ENCODE measurements at regions not wholly inside any gene's neighbourhood (a gene's known extent, or its start where the extent isn't known, plus 50 kb on each side); places are given as distances from the start of the nearest gene placed in this dataset.

GRCh38 chr1:181263444-181263843, 174.9 kb downstream of the IER5 start:
- Histone ChIP-seq H3K36me3 (no peaks in the 10 kb centered on the region), H3K4me3 (no peak overlapping the region), H3K27me3 (no peaks in the 10 kb centered on the region), H3K27ac (no peak overlapping the region), H3K9me3 (no peaks in the 10 kb centered on the region), H3K4me1 (no peaks in the 10 kb centered on the region)
- intact Hi-C loops (cut with DNase I; ENCODE audit: low total_unique reads) = no loop called here
- TF ChIP-seq CTCF (IDR thresholded peaks at IDR 0.05) (no peak), POLR2A (IDR thresholded peaks at IDR 0.05) (no peak)
- DNase-seq = no peak

GRCh38 chr1:181264821-181265220, 176.3 kb downstream of the IER5 start:
- no peak overlapping the region for H3K27ac ChIP-seq
- intact Hi-C loops (cut with DNase I; ENCODE audit: low total_unique reads) = no loop called here
- no peak for TF ChIP-seq POLR2A (IDR thresholded peaks at IDR 0.05)
- no peak for TF ChIP-seq CTCF (IDR thresholded peaks at IDR 0.05)

GRCh38 chr1:181284978-181285377, 196.5 kb downstream of the IER5 start:
- intact Hi-C loops (cut with DNase I; ENCODE audit: low total_unique reads) = no loop called here
- Histone ChIP-seq H3K27me3 (no peaks in the 10 kb centered on the region), H3K4me3 (no peak overlapping the region), H3K4me1 (no peaks in the 10 kb centered on the region), H3K9me3 (peaks cover 0 to 7% of the 10 kb centered on the region in 2 donors), H3K36me3 (no peaks in the 10 kb centered on the region), H3K27ac (no peak overlapping the region)
- DNase-seq = no peak
- TF ChIP-seq POLR2A (IDR thresholded peaks at IDR 0.05) (no peak), CTCF (IDR thresholded peaks at IDR 0.05) (no peak)

More at GRCh38 chr1:181264821-181265220, 176.3 kb downstream of the IER5 start:
- Histone ChIP-seq H3K36me3 (no peaks in the 10 kb centered on the region), H3K9me3 (no peaks in the 10 kb centered on the region), H3K4me1 (no peaks in the 10 kb centered on the region), H3K27me3 (no peaks in the 10 kb centered on the region), H3K4me3 (no peak overlapping the region)
- no peak for DNase-seq

GRCh38 chr1:181295217-181295616, 188.1 kb upstream of the CACNA1E start:
- TF ChIP-seq POLR2A (IDR thresholded peaks at IDR 0.05) = no peak
- no peak for TF ChIP-seq CTCF (IDR thresholded peaks at IDR 0.05)
- intact Hi-C loops (cut with DNase I; ENCODE audit: low total_unique reads) = no loop called here
- no peak overlapping the region for H3K4me3 ChIP-seq
- H3K36me3 ChIP-seq = no peaks in the 10 kb centered on the region
- H3K4me1 ChIP-seq = no peaks in the 10 kb centered on the region
- no peak overlapping the region for H3K27ac ChIP-seq
- H3K9me3 ChIP-seq = no peaks in the 10 kb centered on the region
- DNase-seq = no peak
- H3K27me3 ChIP-seq = no peaks in the 10 kb centered on the region

GRCh38 chr1:181296180-181296579, 187.1 kb upstream of the CACNA1E start:
- Histone ChIP-seq H3K4me3 (no peak overlapping the region), H3K27ac (no peak overlapping the region), H3K4me1 (no peaks in the 10 kb centered on the region), H3K27me3 (no peaks in the 10 kb centered on the region), H3K9me3 (no peaks in the 10 kb centered on the region), H3K36me3 (no peaks in the 10 kb centered on the region)
- no peak for DNase-seq
- intact Hi-C loops (cut with DNase I; ENCODE audit: low total_unique reads) = no loop called here
- no peak for TF ChIP-seq CTCF (IDR thresholded peaks at IDR 0.05)
- TF ChIP-seq POLR2A (IDR thresholded peaks at IDR 0.05) = no peak
